Fibroblast of villous mesenchyme (primary cell): ENCODE measurements at regions not wholly inside any gene's neighbourhood (a gene's known extent, or its start where the extent isn't known, plus 50 kb on each side); places are given as distances from the start of the nearest gene placed in this dataset.

Experiments used
- DNase-seq: peaks from one replicate; pipeline ENCODE4 v3.0.0-alpha.2; 2010; ENCODE audit warnings: low read depth
- H3K4me3 ChIP-seq: 2 replicates; pipeline ENCODE4 v1.5.1; 2011; ENCODE audit warnings: low read depth, mild to moderate bottlenecking, low read length
- CTCF ChIP-seq: IDR thresholded peaks from 2 replicates; pipeline ENCODE4 v1.5.1; 2012; ENCODE audit warnings: low read depth, mild to moderate bottlenecking, low read length; ENCODE audit not compliant: insufficient read depth

- no peak overlapping the region for H3K4me3 ChIP-seq
- TF ChIP-seq CTCF: no peak
- no peak for DNase-seq
These were observed 222.9 kb upstream of the DAAM1 start for GRCh38 chr14:58965601-58966000.

GRCh38 chr14:58966997-58967396, 221.5 kb upstream of the DAAM1 start:
- TF ChIP-seq CTCF: no peak
- DNase-seq: no peak
- H3K4me3 ChIP-seq: no peak overlapping the region

GRCh38 chr14:58969951-58970751, 218.3 kb upstream of the DAAM1 start:
- H3K4me3 ChIP-seq: no peak overlapping the region
- TF ChIP-seq CTCF: no peak
- peak; percentile 40 for DNase-seq

- TF ChIP-seq CTCF: no peak
- DNase-seq: no peak
- no peak overlapping the region for H3K4me3 ChIP-seq
These were observed 216.0 kb upstream of the DAAM1 start for GRCh38 chr14:58972233-58973017.

- peak; percentile 28 for DNase-seq
- no peak for TF ChIP-seq CTCF
These were observed 211.1 kb upstream of the DAAM1 start for GRCh38 chr14:58977366-58977765.

GRCh38 chr14:58978343-58978742, 210.1 kb upstream of the DAAM1 start:
- H3K4me3 ChIP-seq: no peak overlapping the region
- DNase-seq: peak; percentile 59
- no peak for TF ChIP-seq CTCF

More at GRCh38 chr14:58977366-58977765, 211.1 kb upstream of the DAAM1 start:
- no peak overlapping the region for H3K4me3 ChIP-seq
